OCI-LY7 (cell line): ENCODE measurements at regions not wholly inside any gene's neighbourhood (a gene's known extent, or its start where the extent isn't known, plus 50 kb on each side); places are given as distances from the start of the nearest gene placed in this dataset.

Experiments used
- BruUV-seq: library from RNA; stranded (reverse); fragments of 400-500 nt; replicated peaks from 2 replicates; lab custom pipeline; 2021; lab: Mats Ljungman, UMichigan
- CTCF ChIA-PET: fragments of 300-600 bp; sonication (Branson Sonifier 250); formaldehyde crosslinking; loops from one replicate; lab custom pipeline; 2022; ENCODE audit warnings: antibody characterized with exemption; ENCODE audit not compliant: unreplicated experiment; lab: Charles Lee
- POLR2A ChIA-PET: fragments of 300-600 bp; sonication (Branson Sonifier 250); formaldehyde crosslinking; loops from one replicate; lab custom pipeline; 2022; ENCODE audit warnings: antibody characterized with exemption; lab: Charles Lee
- DNase-seq: peaks from one replicate; pipeline ENCODE4 v3.0.0-alpha.2; 2015; ENCODE audit warnings: low spot score
- H2AFZ ChIP-seq: fragments of 200-600 bp; sonication (generic), shearing (Covaris generic); 2 replicates; pipeline ENCODE4 v1.6.1; 2014; ENCODE audit warnings: mild to moderate bottlenecking, antibody characterized with exemption, low read length, moderate library complexity
- H3K27ac ChIP-seq: fragments of 200-600 bp; sonication (generic); 2 replicates; pipeline ENCODE4 v1.5.1; 2014; ENCODE audit warnings: mixed run types, low read depth, mild to moderate bottlenecking, moderate library complexity, low read length, inconsistent platforms; ENCODE audit not compliant: poor library complexity, severe bottlenecking
- H3K36me3 ChIP-seq: fragments of 200-600 bp; sonication (generic); 2 replicates; pipeline ENCODE4 v1.6.1; 2014; ENCODE audit warnings: mild to moderate bottlenecking, antibody characterized with exemption, low read length, moderate library complexity, mixed read lengths; ENCODE audit not compliant: insufficient read depth
- H3K4me1 ChIP-seq: fragments of 200-600 bp; sonication (generic); 2 replicates; pipeline ENCODE4 v1.5.1; 2014; ENCODE audit warnings: mild to moderate bottlenecking, low read length; ENCODE audit not compliant: insufficient read depth, poor library complexity, severe bottlenecking
- H3K4me2 ChIP-seq: fragments of 200-600 bp; sonication (generic); 2 replicates; pipeline ENCODE4 v1.6.1; 2014; ENCODE audit warnings: mild to moderate bottlenecking, low read length
- H3K4me3 ChIP-seq: fragments of 200-600 bp; sonication (generic); 2 replicates; pipeline ENCODE4 v1.5.1; 2014; ENCODE audit warnings: mild to moderate bottlenecking, low read depth, low read length; ENCODE audit not compliant: poor library complexity, severe bottlenecking
- H3K79me2 ChIP-seq: fragments of 200-600 bp; sonication (generic); 2 replicates; pipeline ENCODE4 v1.6.1; 2016; ENCODE audit warnings: low read depth, mild to moderate bottlenecking, low read length, moderate library complexity, mixed read lengths; ENCODE audit not compliant: insufficient read depth
- H3K9me2 ChIP-seq: fragments of 200-600 bp; sonication (generic); 2 replicates; pipeline ENCODE4 v1.6.1; 2016; ENCODE audit warnings: mild to moderate bottlenecking, low read length, mixed read lengths; ENCODE audit not compliant: insufficient read depth
- H3K9me3 ChIP-seq: fragments of 200-600 bp; sonication (generic); 2 replicates; pipeline ENCODE4 v1.6.1; 2014; ENCODE audit warnings: mild to moderate bottlenecking, mixed run types, low read length, mixed read lengths
- H4K20me1 ChIP-seq: fragments of 200-600 bp; sonication (generic); 2 replicates; pipeline ENCODE4 v1.6.1; 2014; ENCODE audit warnings: mild to moderate bottlenecking, antibody characterized with exemption, low read length, moderate library complexity, mixed read lengths; ENCODE audit not compliant: insufficient read depth
- CTCF ChIP-seq: fragments of 200-600 bp; sonication (generic); conservative IDR thresholded peaks from 2 replicates; pipeline ENCODE4 v1.5.1; 2014; ENCODE audit warnings: mild to moderate bottlenecking, antibody characterized with exemption, low read length, moderate library complexity, mixed read lengths
- EZH2phosphoT487 ChIP-seq: fragments of 200-600 bp; sonication (generic); IDR thresholded peaks from 2 replicates; pipeline ENCODE4 v1.6.1; 2018; ENCODE audit warnings: low read depth, borderline replicate concordance, mild to moderate bottlenecking, mixed run types, antibody characterized with exemption, low read length, moderate library complexity, mixed read lengths
- intact Hi-C: fragments of 100-400 bp; cut with micrococcal nuclease; formaldehyde crosslinking; loops from one replicate; pipeline ENCODE4 v1.10.0; 2022; ENCODE audit not compliant: unreplicated experiment

- no peak overlapping the region for H3K4me3 ChIP-seq
- no TSS peak for BruUV-seq
- no peak overlapping the region for H3K27ac ChIP-seq
- H3K9me3 ChIP-seq, result no peaks in the 10 kb centered on the region
- intact Hi-C loops, result no loop called here
- H3K79me2 ChIP-seq, result no peaks in the 10 kb centered on the region
- DNase-seq, result no peak
- no peaks in the 10 kb centered on the region for H3K36me3 ChIP-seq
- no peaks in the 10 kb centered on the region for H3K4me1 ChIP-seq
- no peaks in the 10 kb centered on the region for H3K9me2 ChIP-seq
- H2AFZ ChIP-seq, result no peak overlapping the region
- ChIA-PET POLR2A (no interaction called here), CTCF (no interaction called here)
- H4K20me1 ChIP-seq, result no peaks in the 10 kb centered on the region
- TF ChIP-seq CTCF (no peak), EZH2phosphoT487 (no peak)
- H3K4me2 ChIP-seq, result no peak overlapping the region
These were observed 351.7 kb downstream of the TMEM121 start for GRCh38 chr14:105878125-105878524.

GRCh38 chr14:105878554-105878953 is 352.2 kb downstream of the TMEM121 start:
- Histone ChIP-seq H3K4me1 (no peaks in the 10 kb centered on the region), H3K9me2 (no peaks in the 10 kb centered on the region), H3K9me3 (no peaks in the 10 kb centered on the region), H2AFZ (no peak overlapping the region), H4K20me1 (no peaks in the 10 kb centered on the region), H3K79me2 (no peaks in the 10 kb centered on the region), H3K4me3 (no peak overlapping the region), H3K36me3 (no peaks in the 10 kb centered on the region), H3K4me2 (no peak overlapping the region), H3K27ac (no peak overlapping the region)
- ChIA-PET CTCF (no interaction called here), POLR2A (no interaction called here)
- DNase-seq, result no peak
- intact Hi-C loops, result no loop called here
- TF ChIP-seq CTCF (no peak), EZH2phosphoT487 (no peak)
- no TSS peak for BruUV-seq

- no TSS peak for BruUV-seq
- no peaks in the 10 kb centered on the region for H3K79me2 ChIP-seq
- H3K9me2 ChIP-seq, result no peaks in the 10 kb centered on the region
- no peak for DNase-seq
- intact Hi-C loops, result no loop called here
- POLR2A ChIA-PET, result no interaction called here
- no peak overlapping the region for H3K4me3 ChIP-seq
- H3K36me3 ChIP-seq, result no peaks in the 10 kb centered on the region
- H3K4me2 ChIP-seq, result no peak overlapping the region
- no peaks in the 10 kb centered on the region for H3K4me1 ChIP-seq
- no peak overlapping the region for H2AFZ ChIP-seq
- H3K27ac ChIP-seq, result no peak overlapping the region
- CTCF ChIA-PET, result no interaction called here
- no peak for TF ChIP-seq EZH2phosphoT487
- no peak for TF ChIP-seq CTCF
- no peaks in the 10 kb centered on the region for H4K20me1 ChIP-seq
- no peaks in the 10 kb centered on the region for H3K9me3 ChIP-seq
These were observed 353.1 kb downstream of the TMEM121 start for GRCh38 chr14:105879503-105879866.
